Uterus (tissue), 2 donors: ENCODE measurements at regions not wholly inside any gene's neighbourhood (a gene's known extent, or its start where the extent isn't known, plus 50 kb on each side); places are given as distances from the start of the nearest gene placed in this dataset.

Experiments used
- POLR2A ChIP-seq, 2 donors: fragments of 450-650 bp; IDR thresholded peaks; one replicate each; pipeline ENCODE4 v1.6.1; 2016; ENCODE audit warnings: antibody characterized with exemption in 2 of 2, mild to moderate bottlenecking in 1 of 2, moderate library complexity in 1 of 2
- TF ChIP-seq, protein P1 (sequence below), 4 experiments: fragments of 200-600 bp in 2 of 4; fragments of 450-650 bp in 2 of 4; sonication (generic) in 2 of 4; IDR thresholded peaks; one replicate each; pipeline ENCODE4 v1.5.1; 2016 to 2019; ENCODE audit warnings: antibody characterized with exemption in 4 of 4, mild to moderate bottlenecking in 2 of 4, moderate library complexity in 1 of 4

DNA sequence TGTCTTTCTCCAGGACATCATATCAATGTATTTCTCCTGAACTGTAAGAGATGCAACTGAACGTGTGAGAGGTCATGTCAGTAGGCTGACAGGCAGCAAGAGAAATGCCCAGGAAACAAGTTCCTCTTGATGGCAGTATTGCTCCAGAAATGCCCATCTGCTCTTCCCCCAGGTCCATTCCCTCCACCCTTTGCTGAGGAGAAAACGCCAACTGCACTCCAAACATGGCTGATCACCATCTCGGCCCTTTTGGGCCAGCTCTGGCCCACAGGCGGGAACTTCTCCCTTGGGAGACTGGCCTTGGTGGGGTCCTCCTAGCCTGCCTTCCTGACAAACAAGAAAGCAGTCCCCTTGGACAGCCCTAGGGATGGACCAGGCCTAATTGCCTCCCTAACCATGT lies 276.5 kb upstream of the AGTR2 start:
- TF ChIP-seq, protein P1, sequence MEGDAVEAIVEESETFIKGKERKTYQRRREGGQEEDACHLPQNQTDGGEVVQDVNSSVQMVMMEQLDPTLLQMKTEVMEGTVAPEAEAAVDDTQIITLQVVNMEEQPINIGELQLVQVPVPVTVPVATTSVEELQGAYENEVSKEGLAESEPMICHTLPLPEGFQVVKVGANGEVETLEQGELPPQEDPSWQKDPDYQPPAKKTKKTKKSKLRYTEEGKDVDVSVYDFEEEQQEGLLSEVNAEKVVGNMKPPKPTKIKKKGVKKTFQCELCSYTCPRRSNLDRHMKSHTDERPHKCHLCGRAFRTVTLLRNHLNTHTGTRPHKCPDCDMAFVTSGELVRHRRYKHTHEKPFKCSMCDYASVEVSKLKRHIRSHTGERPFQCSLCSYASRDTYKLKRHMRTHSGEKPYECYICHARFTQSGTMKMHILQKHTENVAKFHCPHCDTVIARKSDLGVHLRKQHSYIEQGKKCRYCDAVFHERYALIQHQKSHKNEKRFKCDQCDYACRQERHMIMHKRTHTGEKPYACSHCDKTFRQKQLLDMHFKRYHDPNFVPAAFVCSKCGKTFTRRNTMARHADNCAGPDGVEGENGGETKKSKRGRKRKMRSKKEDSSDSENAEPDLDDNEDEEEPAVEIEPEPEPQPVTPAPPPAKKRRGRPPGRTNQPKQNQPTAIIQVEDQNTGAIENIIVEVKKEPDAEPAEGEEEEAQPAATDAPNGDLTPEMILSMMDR (IDR thresholded peaks at IDR 0.05) = peak; percentile 11 to 44 (median 27)
- TF ChIP-seq POLR2A (IDR thresholded peaks at IDR 0.05) = no peak
